Endodermal cell (in vitro differentiated cells): ENCODE measurements at regions not wholly inside any gene's neighbourhood (a gene's known extent, or its start where the extent isn't known, plus 50 kb on each side); places are given as distances from the start of the nearest gene placed in this dataset.

Experiments used
- DNase-seq: peaks from one replicate; pipeline ENCODE4 v3.0.0-alpha.2; 2017
- H3K27ac ChIP-seq: 2 replicates; pipeline ENCODE4 v1.5.1; 2013; ENCODE audit warnings: mild to moderate bottlenecking, low read depth, low read length, moderate library complexity
- H3K27me3 ChIP-seq: 2 replicates; pipeline ENCODE4 v1.6.1; 2013; ENCODE audit warnings: mild to moderate bottlenecking, low read length, moderate library complexity; ENCODE audit not compliant: insufficient read depth, control insufficient read depth, poor library complexity, severe bottlenecking
- H3K36me3 ChIP-seq: 2 replicates; pipeline ENCODE4 v1.7.0; 2013; ENCODE audit warnings: mild to moderate bottlenecking, low read length, moderate library complexity; ENCODE audit not compliant: control insufficient read depth, insufficient read depth
- H3K4me1 ChIP-seq: one replicate; pipeline ENCODE4 v1.7.0; 2013; ENCODE audit warnings: low read length; ENCODE audit not compliant: control insufficient read depth, insufficient read depth
- H3K4me3 ChIP-seq: 2 replicates; pipeline ENCODE4 v1.5.1; 2013; ENCODE audit warnings: mild to moderate bottlenecking, low read length, moderate library complexity
- H3K9ac ChIP-seq: 2 replicates; pipeline ENCODE4 v1.6.1; 2013; ENCODE audit warnings: mild to moderate bottlenecking, low read length, moderate library complexity; ENCODE audit not compliant: poor library complexity, severe bottlenecking; ENCODE audit errors: extremely low read depth
- H3K9me3 ChIP-seq: 2 replicates; pipeline ENCODE4 v1.6.1; 2013; ENCODE audit warnings: mild to moderate bottlenecking, low read length, moderate library complexity; ENCODE audit not compliant: control insufficient read depth
- H3K27ac Mint-ChIP-seq: 2 replicates; pipeline ENCODE4 v1.8.0; 2020; ENCODE audit warnings: mixed read lengths
- H3K27me3 Mint-ChIP-seq: 2 replicates; pipeline ENCODE4 v1.8.0; 2021; ENCODE audit warnings: mild to moderate bottlenecking, mixed read lengths; ENCODE audit not compliant: insufficient read depth
- H3K36me3 Mint-ChIP-seq: 2 replicates; pipeline ENCODE4 v1.8.0; 2020; ENCODE audit warnings: low read depth, mixed read lengths
- H3K4me1 Mint-ChIP-seq: 2 replicates; pipeline ENCODE4 v1.8.0; 2020; ENCODE audit warnings: mixed read lengths
- H3K4me3 Mint-ChIP-seq: 2 replicates; pipeline ENCODE4 v1.8.0; 2020; ENCODE audit warnings: mild to moderate bottlenecking, moderate library complexity, mixed read lengths
- H3K9me3 Mint-ChIP-seq: 2 replicates; pipeline ENCODE4 v1.8.0; 2020; ENCODE audit warnings: mild to moderate bottlenecking, mixed read lengths
- CTCF ChIP-seq: fragments of 200-600 bp; sonication (generic); conservative IDR thresholded peaks from 2 replicates; pipeline ENCODE4 v1.5.0; 2021; ENCODE audit warnings: antibody characterized with exemption, mild to moderate bottlenecking
- WGBS, 2 experiments: methylation state at CpG; one replicate each; pipeline versions ENCODE4 v1.1.5 to v1.1.7; 2013; ENCODE audit warnings: missing lambda C conversion rate in 2 of 2, mixed read lengths in 1 of 2; ENCODE audit not compliant: insufficient coverage in 1 of 2, insufficient read length in 1 of 2; 5-methylcytosine and 5-hydroxymethylcytosine counted together

GRCh38 chr10:128497660-128498377, 371.6 kb upstream of the MKI67 start:
- Histone ChIP-seq H3K4me1 (no peaks in the 10 kb centered on the region), H3K36me3 (no peaks in the 10 kb centered on the region), H3K27me3 (no peaks in the 10 kb centered on the region), H3K9me3 (no peaks in the 10 kb centered on the region), H3K4me3 (no peak overlapping the region), H3K27ac (no peak overlapping the region), H3K9ac (no peak overlapping the region)
- Mint-ChIP-seq H3K27me3 (no peaks in the 10 kb centered on the region), H3K9me3 (no peaks in the 10 kb centered on the region), H3K36me3 (no peaks in the 10 kb centered on the region), H3K27ac (no peak overlapping the region), H3K4me1 (no peaks in the 10 kb centered on the region), H3K4me3 (no peak overlapping the region)
- no peak for TF ChIP-seq CTCF
- WGBS, 2 experiments = 93 to 99% methylated on average over 9 to 17 of the region's 17 CpGs
- no peak for DNase-seq

- Mint-ChIP-seq H3K27me3 (no peaks in the 10 kb centered on the region), H3K4me3 (no peak overlapping the region), H3K36me3 (no peaks in the 10 kb centered on the region), H3K9me3 (no peaks in the 10 kb centered on the region), H3K4me1 (no peaks in the 10 kb centered on the region), H3K27ac (no peak overlapping the region)
- DNase-seq = no peak
- Histone ChIP-seq H3K9ac (no peak overlapping the region), H3K27me3 (no peaks in the 10 kb centered on the region), H3K36me3 (no peaks in the 10 kb centered on the region), H3K4me3 (no peak overlapping the region), H3K9me3 (no peaks in the 10 kb centered on the region), H3K27ac (no peak overlapping the region), H3K4me1 (no peaks in the 10 kb centered on the region)
- 65 to 82% methylated on average over 2 to 3 of the region's 3 CpGs for WGBS, 2 experiments
- peak; percentile 56 for TF ChIP-seq CTCF
Observed at GRCh38 chr10:128498378-128498730, 372.1 kb upstream of the MKI67 start.

GRCh38 chr10:128498746-128499145, 372.5 kb upstream of the MKI67 start:
- H3K27ac ChIP-seq = no peak overlapping the region
- Mint-ChIP-seq H3K4me1 (no peaks in the 10 kb centered on the region), H3K4me3 (no peak overlapping the region), H3K36me3 (no peaks in the 10 kb centered on the region), H3K27me3 (no peaks in the 10 kb centered on the region), H3K27ac (no peak overlapping the region), H3K9me3 (no peaks in the 10 kb centered on the region)
- no peak for DNase-seq
- TF ChIP-seq CTCF = no peak
- H3K36me3 ChIP-seq = no peaks in the 10 kb centered on the region
- H3K4me3 ChIP-seq = no peak overlapping the region
- H3K27me3 ChIP-seq = no peaks in the 10 kb centered on the region
- no peaks in the 10 kb centered on the region for H3K9me3 ChIP-seq
- H3K4me1 ChIP-seq = no peaks in the 10 kb centered on the region
- no peak overlapping the region for H3K9ac ChIP-seq
- 69 to 87% methylated on average over 3 to 5 of the region's 5 CpGs for WGBS, 2 experiments
